ENCODE measurements at regions not wholly inside any gene's neighbourhood (a gene's known extent, or its start where the extent isn't known, plus 50 kb on each side); places are given as distances from the start of the nearest gene placed in this dataset.

GRCh38 chr10:129275886-129276285 lies 191.2 kb upstream of the MGMT start:
- no peak for TF ChIP-seq CTCF (IDR thresholded peaks at IDR 0.05 in 2 of 3, conservative IDR thresholded peaks at IDR 0.05 in 1 of 3; ENCODE audit: borderline replicate concordance in 1 of 3, insufficient read depth in 1 of 3, low read depth in 2 of 3, low read length in 2 of 3)
- no peak for TF ChIP-seq POLR2A (IDR thresholded peaks at IDR 0.05; ENCODE audit: borderline replicate concordance, extremely low read depth, insufficient read depth, insufficient read length)
- no peak for TF ChIP-seq ATF3 (IDR thresholded peaks at IDR 0.05)
- no peak for TF ChIP-seq RAD21 (IDR thresholded peaks at IDR 0.05; ENCODE audit: low read depth)
- TF ChIP-seq CEBPB (IDR thresholded peaks at IDR 0.05; ENCODE audit: low read depth), result no peak
- TF ChIP-seq SIN3A (IDR thresholded peaks at IDR 0.05; ENCODE audit: low read depth), result no peak
- no peak for TF ChIP-seq POLR2AphosphoS5 (IDR thresholded peaks at IDR 0.05; ENCODE audit: low read depth, low read length)
